K562 (cell line): ENCODE measurements at regions not wholly inside any gene's neighbourhood (a gene's known extent, or its start where the extent isn't known, plus 50 kb on each side); places are given as distances from the start of the nearest gene placed in this dataset.
"Not testable (repeated sequence)": the region's sequence is repeated elsewhere in the genome, so short reads cannot be mapped to it uniquely, and the experiment has no call there.

Experiments
- ATAC-seq: fragments of 200-7000 bp; cut with Tn5 transposase; 3 replicates; pipeline ENCODE4 v1.9.1; 2020; ENCODE audit warnings: moderate library complexity
- BruUV-seq: library from RNA; stranded (reverse); fragments of 400-500 nt; replicated peaks from 2 replicates; lab custom pipeline; 2021; lab: Mats Ljungman, UMichigan
- CTCF ChIA-PET: fragments of 300-600 bp; formaldehyde crosslinking; extraction: SDS; loops from one replicate; lab custom pipeline; 2021; ENCODE audit warnings: low intra/inter-chr PET ratio; lab: Yijun Ruan, JAX
- POLR2A ChIA-PET: fragments of 300-600, 350-650 bp; sonication (Branson Sonifier 250); formaldehyde crosslinking; extraction: SDS; loops from one replicate; lab custom pipeline; 2021; ENCODE audit warnings: antibody characterized with exemption, inconsistent platforms; lab: Yijun Ruan, JAX
- DNase-seq, 4 experiments: peaks; one replicate each; pipeline versions ENCODE4 v3.0.0 to v3.0.0-alpha.2; 2011 to 2018; ENCODE audit warnings: low spot score in 3 of 4, mixed read lengths in 3 of 4; ENCODE audit errors: extremely low read depth in 1 of 4
- FAIRE-seq: peaks from 2 replicates; lab custom pipeline; 2011; peaks lifted over from hg19 to GRCh38; lab: Jason Lieb, UNC
- H2AFZ ChIP-seq: 2 replicates; pipeline ENCODE4 v1.6.0; 2011; ENCODE audit warnings: low read depth, low read length, control low read depth, inconsistent platforms
- H3K27ac ChIP-seq: fragments of 200-600 bp; 3 replicates; pipeline ENCODE4 v1.8.0; 2011; ENCODE audit warnings: low read depth, mild to moderate bottlenecking, control low read depth, inconsistent platforms, low read length, moderate library complexity, mixed read lengths; ENCODE audit errors: extremely low read depth
- H3K27me3 ChIP-seq, 2 experiments: fragments of 300-600 bp in 1 of 2; 2 replicates in 1 of 2; 3 replicates in 1 of 2; pipeline versions ENCODE4 v1.6.0 to v1.8.0; 2011; ENCODE audit warnings: inconsistent platforms in 2 of 2, low read length in 2 of 2, mild to moderate bottlenecking in 1 of 2, mixed read lengths in 1 of 2, moderate library complexity in 1 of 2; ENCODE audit not compliant: control insufficient read depth in 2 of 2, insufficient read depth in 2 of 2
- H3K36me3 ChIP-seq: fragments of 300-600 bp; 3 replicates; pipeline ENCODE4 v1.8.0; 2011; ENCODE audit warnings: mild to moderate bottlenecking, low read length, inconsistent platforms; ENCODE audit not compliant: control insufficient read depth, insufficient read depth
- H3K4me1 ChIP-seq, 2 experiments: fragments of 200-600 bp in 1 of 2; replicated peaks in 1 of 2; 2 replicates in 1 of 2; 3 replicates in 1 of 2; pipeline versions ENCODE4 v1.5.1 to v1.8.0; 2011; ENCODE audit warnings: inconsistent platforms in 2 of 2, low read length in 2 of 2, mild to moderate bottlenecking in 1 of 2, mixed read lengths in 1 of 2, moderate library complexity in 1 of 2; ENCODE audit not compliant: control insufficient read depth in 2 of 2, insufficient read depth in 2 of 2
- H3K4me2 ChIP-seq: 2 replicates; pipeline ENCODE4 v1.6.1; 2011; ENCODE audit warnings: low read length, control low read depth, inconsistent platforms, mixed read lengths; ENCODE audit not compliant: insufficient read depth
- H3K4me3 ChIP-seq: fragments of 200-600 bp; sonication (generic), shearing (Covaris generic); 2 replicates; pipeline ENCODE4 v1.5.1; 2016; ENCODE audit warnings: control low read depth, inconsistent platforms
- H3K79me2 ChIP-seq: fragments of 200-600 bp; 3 replicates; pipeline ENCODE4 v1.8.0; 2011; ENCODE audit warnings: low read length, inconsistent platforms; ENCODE audit not compliant: control insufficient read depth, insufficient read depth
- H3K9ac ChIP-seq, 2 experiments: 2 replicates each; pipeline versions ENCODE4 v1.6.0 to v1.6.1; 2011; ENCODE audit warnings: low read depth in 2 of 2, low read length in 2 of 2, control low read depth in 1 of 2, inconsistent platforms in 1 of 2, mild to moderate bottlenecking in 1 of 2, mixed read lengths in 1 of 2; ENCODE audit not compliant: insufficient read depth in 1 of 2
- H3K9me1 ChIP-seq: one replicate; pipeline ENCODE4 v1.6.0; 2011; ENCODE audit warnings: inconsistent platforms, mild to moderate bottlenecking, low read length, moderate library complexity; ENCODE audit not compliant: control insufficient read depth, insufficient read depth
- H3K9me3 ChIP-seq: replicated peaks from 2 replicates; pipeline ENCODE4 v1.5.1; 2011; ENCODE audit warnings: low read depth, low read length, inconsistent platforms; ENCODE audit not compliant: control insufficient read depth, insufficient read depth
- H4K20me1 ChIP-seq: replicated peaks from 2 replicates; pipeline ENCODE4 v1.6.1; 2011; ENCODE audit warnings: low read length, inconsistent platforms, mixed read lengths; ENCODE audit not compliant: control insufficient read depth, insufficient read depth
- GTF2B ChIP-seq: IDR thresholded peaks from 2 replicates; pipeline ENCODE4 v1.6.1; 2011; ENCODE audit not compliant: insufficient read length; ENCODE audit errors: extremely low read depth
- KLF13 ChIP-seq: fragments of 450-650 bp; IDR thresholded peaks from 2 replicates; pipeline ENCODE4 v1.6.1; 2016; ENCODE audit warnings: missing genetic modification characterization, low read depth, mild to moderate bottlenecking, missing compliant biosample characterization, moderate library complexity, borderline replicate concordance
- RBBP5 ChIP-seq: fragments of 200-600 bp; sonication (generic); IDR thresholded peaks from 2 replicates; pipeline ENCODE4 v1.6.1; 2012; ENCODE audit warnings: borderline replicate concordance, mild to moderate bottlenecking, low read length, control low read depth, inconsistent platforms; ENCODE audit not compliant: insufficient read depth, poor library complexity, severe bottlenecking
- RBM25 ChIP-seq: fragments of 200-400 bp; formaldehyde crosslinking; IDR thresholded peaks from 2 replicates; pipeline ENCODE4 v1.6.1; 2018; ENCODE audit warnings: low read length, low read depth, moderate library complexity; ENCODE audit not compliant: severe bottlenecking
- RFX1 ChIP-seq: fragments of 450-650 bp; IDR thresholded peaks from 2 replicates; pipeline ENCODE4 v1.6.1; 2016; ENCODE audit warnings: mild to moderate bottlenecking, moderate library complexity
- SMAD4 ChIP-seq: fragments of 250-450 bp; sonication (Bioruptor Pico); conservative IDR thresholded peaks from 2 replicates; pipeline ENCODE4 v1.8.0; 2021; ENCODE audit warnings: inconsistent platforms, mild to moderate bottlenecking, moderate library complexity
- TOE1 ChIP-seq, 2 experiments: fragments of 450-650 bp in 1 of 2; sonication (generic) in 1 of 2; formaldehyde crosslinking in 1 of 2; IDR thresholded peaks; 2 replicates each; pipeline versions ENCODE4 v1.7.1 to v1.8.0; 2016 to 2022; ENCODE audit warnings: borderline replicate concordance in 2 of 2, mild to moderate bottlenecking in 2 of 2, antibody characterized with exemption in 1 of 2, inconsistent platforms in 1 of 2, low read depth in 1 of 2, missing genetic modification reagents in 1 of 2, moderate library complexity in 1 of 2
- ZNF316 ChIP-seq: fragments of 450-650 bp; IDR thresholded peaks from 2 replicates; pipeline ENCODE4 v1.6.1; 2016
- ZNF830 ChIP-seq: fragments of 250-450 bp; sonication (Bioruptor Pico); IDR thresholded peaks from 2 replicates; pipeline ENCODE4 v1.5.0; 2021; ENCODE audit warnings: mild to moderate bottlenecking
- WGBS: fragments of 100-300 bp; shearing (Covaris generic); methylation state at CpG from one replicate; pipeline ENCODE4 v1.1.6; 2016; ENCODE audit warnings: low coverage, mixed read lengths; ENCODE audit not compliant: insufficient coverage; ENCODE audit errors: missing lambda C conversion rate; 5-methylcytosine and 5-hydroxymethylcytosine counted together
- in situ Hi-C: fragments of 300-500 bp; cut with MboI; formaldehyde crosslinking; loops from 4 replicates; pipeline ENCODE4 v1.15.0; 2018; ENCODE audit warnings: inconsistent platforms, mixed read lengths
- intact Hi-C: fragments of 100-400 bp; cut with micrococcal nuclease; formaldehyde crosslinking; loops from 2 replicates; pipeline ENCODE4 v1.14.2; 2022

- Histone ChIP-seq H3K4me1 (no peaks in the 10 kb centered on the region), H3K9me3 (no peaks in the 10 kb centered on the region), H3K4me2 (no peak overlapping the region), H3K9ac (no peak overlapping the region), H3K4me3 (no peak overlapping the region)
- DNase-seq, result no peak
- CTCF ChIA-PET, result no interaction called here
- ATAC-seq, result no peak
- 0% methylated on average over 1 of the region's 1 CpG for WGBS
- TF ChIP-seq ZNF316 (peak; percentile 54), KLF13 (tag) (no peak), GTF2B (no peak), RBBP5 (no peak), SMAD4 (CRISPR knock-in tag) (no peak), ZNF830 (CRISPR knock-in tag) (no peak), RFX1 (no peak), TOE1 (IDR thresholded peaks at IDR 0.05; ENCODE audit: borderline replicate concordance) (no peak), TOE1 (CRISPR knock-in tag; IDR thresholded peaks at IDR 0.05; ENCODE audit: borderline replicate concordance, low read depth) (no peak), RBM25 (no peak)
- TF ChIP-seq, all 486 proteins: peak for 1
- FAIRE-seq, result no peak
- Histone ChIP-seq H2AFZ (no peak overlapping the region), H3K79me2 (no peaks in the 10 kb centered on the region), H4K20me1 (no peaks in the 10 kb centered on the region), H3K9me1 (no peaks in the 10 kb centered on the region), H3K36me3 (no peaks in the 10 kb centered on the region), H3K27me3 (no peaks in the 10 kb centered on the region), H3K27ac (no peak overlapping the region)
- intact Hi-C loops, result no loop called here
- POLR2A ChIA-PET, result no interaction called here
- BruUV-seq, result no TSS peak
- in situ Hi-C loops, result no loop called here
Observed at GRCh38 chr5:91754990-91755389, 371.9 kb upstream of the ARRDC3 start.

GRCh38 chr5:91744470-91744869 is 361.4 kb upstream of the ARRDC3 start:
- H3K27ac ChIP-seq, in situ Hi-C loops, H3K4me3 ChIP-seq, CTCF ChIA-PET, H4K20me1 ChIP-seq, H2AFZ ChIP-seq, H3K36me3 ChIP-seq, POLR2A ChIA-PET, intact Hi-C loops, H3K4me2 ChIP-seq, ATAC-seq, H3K79me2 ChIP-seq, H3K4me1 ChIP-seq, FAIRE-seq, BruUV-seq, DNase-seq, H3K27me3 ChIP-seq, H3K9me3 ChIP-seq, H3K9ac ChIP-seq, H3K9me1 ChIP-seq: not testable (repeated sequence)
- WGBS, result 3% methylated on average over 4 of the region's 5 CpGs
